Activated CD8-positive, alpha-beta memory T cell treated with anti-CD3 and anti-CD28 coated beads for 1 hour (primary cell): ENCODE measurements at regions not wholly inside any gene's neighbourhood (a gene's known extent, or its start where the extent isn't known, plus 50 kb on each side); places are given as distances from the start of the nearest gene placed in this dataset.
"Not testable (repeated sequence)": the region's sequence is repeated elsewhere in the genome, so short reads cannot be mapped to it uniquely, and the experiment has no call there.

Experiments used
- DNase-seq, 2 donors: peaks; one replicate each; pipeline ENCODE4 v3.0.0-alpha.2; 2020; ENCODE audit warnings: low read depth in 1 of 2; ENCODE audit errors: extremely low read depth in 1 of 2

- no peak for DNase-seq
These were observed 2029.3 kb downstream of the MRPL39 start for GRCh38 chr21:23578027-23578426.

GRCh38 chr21:23574932-23575331, 2032.3 kb downstream of the MRPL39 start:
- DNase-seq: no peak

- not testable (repeated sequence) for DNase-seq
These were observed 2058.4 kb downstream of the MRPL39 start for GRCh38 chr21:23548924-23549323.

GRCh38 chr21:23543333-23543732, 2063.9 kb downstream of the MRPL39 start:
- DNase-seq: no peak

GRCh38 chr21:23542097-23542496, 2065.2 kb downstream of the MRPL39 start:
- DNase-seq: no peak

GRCh38 chr21:23541571-23541970, 2065.7 kb downstream of the MRPL39 start:
- no peak for DNase-seq

- no peak for DNase-seq
These were observed 2072.4 kb downstream of the MRPL39 start for GRCh38 chr21:23534850-23535249.

- no peak for DNase-seq
These were observed 2075.8 kb downstream of the MRPL39 start for GRCh38 chr21:23531444-23531843.

- DNase-seq: no peak
These were observed 2082.6 kb downstream of the MRPL39 start for GRCh38 chr21:23524685-23525084.

GRCh38 chr21:23522751-23523150, 2084.5 kb downstream of the MRPL39 start:
- DNase-seq: no peak

- DNase-seq: no peak
These were observed 2099.8 kb downstream of the MRPL39 start for GRCh38 chr21:23507501-23507900.

GRCh38 chr21:23496729-23497128, 2110.6 kb downstream of the MRPL39 start:
- no peak for DNase-seq

- no peak for DNase-seq
These were observed 2119.0 kb downstream of the MRPL39 start for GRCh38 chr21:23488245-23488644.

GRCh38 chr21:23480591-23481270, 2126.6 kb downstream of the MRPL39 start:
- no peak for DNase-seq

- no peak for DNase-seq
These were observed 2128.9 kb downstream of the MRPL39 start for GRCh38 chr21:23478381-23478780.

GRCh38 chr21:23475281-23476219, 2131.7 kb downstream of the MRPL39 start:
- no peak for DNase-seq

- no peak for DNase-seq
These were observed 2135.4 kb downstream of the MRPL39 start for GRCh38 chr21:23471877-23472276.

GRCh38 chr21:23463365-23463764, 2143.9 kb downstream of the MRPL39 start:
- no peak for DNase-seq

GRCh38 chr21:23455676-23456075, 2151.6 kb downstream of the MRPL39 start:
- DNase-seq: no peak

- DNase-seq: no peak
These were observed 2154.7 kb downstream of the MRPL39 start for GRCh38 chr21:23452384-23453083.

- no peak for DNase-seq
These were observed 2162.0 kb downstream of the MRPL39 start for GRCh38 chr21:23445307-23445706.
